Fibroblast of the aortic adventitia (primary cell): ENCODE measurements at regions not wholly inside any gene's neighbourhood (a gene's known extent, or its start where the extent isn't known, plus 50 kb on each side); places are given as distances from the start of the nearest gene placed in this dataset.

ENCODE experiments used
- DNase-seq: peaks from one replicate; pipeline ENCODE4 v3.0.0-alpha.2; 2010; ENCODE audit warnings: low read depth
- H3K4me3 ChIP-seq: 2 replicates; pipeline ENCODE4 v1.5.1; 2011; ENCODE audit warnings: low read depth, mild to moderate bottlenecking, control low read depth, low read length, moderate library complexity
- TF ChIP-seq, protein P1 (sequence below): IDR thresholded peaks from 2 replicates; pipeline ENCODE4 v1.5.1; 2011; ENCODE audit warnings: mild to moderate bottlenecking, low read length, control low read depth, inconsistent platforms; ENCODE audit not compliant: insufficient read depth

GRCh38 chr20:40181676-40182075 lies 507.4 kb downstream of the MAFB start:
- no peak for DNase-seq
- H3K4me3 ChIP-seq, result no peak overlapping the region
- TF ChIP-seq, protein P1, sequence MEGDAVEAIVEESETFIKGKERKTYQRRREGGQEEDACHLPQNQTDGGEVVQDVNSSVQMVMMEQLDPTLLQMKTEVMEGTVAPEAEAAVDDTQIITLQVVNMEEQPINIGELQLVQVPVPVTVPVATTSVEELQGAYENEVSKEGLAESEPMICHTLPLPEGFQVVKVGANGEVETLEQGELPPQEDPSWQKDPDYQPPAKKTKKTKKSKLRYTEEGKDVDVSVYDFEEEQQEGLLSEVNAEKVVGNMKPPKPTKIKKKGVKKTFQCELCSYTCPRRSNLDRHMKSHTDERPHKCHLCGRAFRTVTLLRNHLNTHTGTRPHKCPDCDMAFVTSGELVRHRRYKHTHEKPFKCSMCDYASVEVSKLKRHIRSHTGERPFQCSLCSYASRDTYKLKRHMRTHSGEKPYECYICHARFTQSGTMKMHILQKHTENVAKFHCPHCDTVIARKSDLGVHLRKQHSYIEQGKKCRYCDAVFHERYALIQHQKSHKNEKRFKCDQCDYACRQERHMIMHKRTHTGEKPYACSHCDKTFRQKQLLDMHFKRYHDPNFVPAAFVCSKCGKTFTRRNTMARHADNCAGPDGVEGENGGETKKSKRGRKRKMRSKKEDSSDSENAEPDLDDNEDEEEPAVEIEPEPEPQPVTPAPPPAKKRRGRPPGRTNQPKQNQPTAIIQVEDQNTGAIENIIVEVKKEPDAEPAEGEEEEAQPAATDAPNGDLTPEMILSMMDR, result no peak

- no peak overlapping the region for H3K4me3 ChIP-seq
- DNase-seq, result no peak
- TF ChIP-seq, protein P1, result no peak
Measured at GRCh38 chr20:40176098-40176841, 512.8 kb downstream of the MAFB start.

DNA sequence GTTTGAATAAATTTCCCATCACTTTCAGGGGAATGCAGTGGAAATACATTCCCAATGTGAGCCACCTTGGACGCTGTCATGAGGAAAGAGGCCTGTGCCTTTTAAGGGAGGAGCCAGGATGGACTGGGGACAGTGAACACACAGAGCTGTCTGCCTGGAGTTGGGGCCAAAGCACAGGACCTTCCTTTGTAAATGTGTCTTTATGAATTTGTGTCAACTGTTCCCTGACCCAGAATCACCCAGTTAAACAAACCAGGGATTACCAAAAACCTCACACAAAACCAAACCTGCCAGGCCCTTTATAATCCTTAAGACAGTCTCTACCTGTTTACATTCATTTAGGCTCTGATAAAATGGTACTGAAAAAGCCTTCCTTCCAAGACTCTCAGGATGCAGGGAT lies 513.7 kb downstream of the MAFB start:
- TF ChIP-seq, protein P1, result no peak
- no peak overlapping the region for H3K4me3 ChIP-seq
- DNase-seq, result no peak

- TF ChIP-seq, protein P1, result no peak
- no peak for DNase-seq
- no peak overlapping the region for H3K4me3 ChIP-seq
Measured at GRCh38 chr20:40173872-40174271, 515.2 kb downstream of the MAFB start.

GRCh38 chr20:40168981-40169620 lies 519.9 kb downstream of the MAFB start:
- TF ChIP-seq, protein P1, result no peak
- DNase-seq, result no peak
- no peak overlapping the region for H3K4me3 ChIP-seq

GRCh38 chr20:40161391-40161790 lies 527.6 kb downstream of the MAFB start:
- no peak overlapping the region for H3K4me3 ChIP-seq
- TF ChIP-seq, protein P1, result no peak
- no peak for DNase-seq
